Small intestine (tissue), 7 donors: ENCODE measurements at regions not wholly inside any gene's neighbourhood (a gene's known extent, or its start where the extent isn't known, plus 50 kb on each side); places are given as distances from the start of the nearest gene placed in this dataset.

Experiments used
- DNase-seq, 2 donors: peaks; one replicate each; pipeline versions ENCODE4 v3.0.0 to v3.0.0-alpha.2; 2013
- FAIRE-seq: peaks from 2 replicates; lab custom pipeline; 2012; peaks lifted over from hg19 to GRCh38; lab: Jason Lieb, UNC
- H3K27ac ChIP-seq, 3 donors: one replicate each; pipeline ENCODE4 v1.5.1; 2013; ENCODE audit warnings: low read length in 2 of 3, mild to moderate bottlenecking in 2 of 3, control low read depth in 1 of 3, inconsistent platforms in 1 of 3, low read depth in 1 of 3, moderate library complexity in 1 of 3
- H3K27me3 ChIP-seq, 3 donors: one replicate each; pipeline ENCODE4 v1.6.1; 2013; ENCODE audit warnings: low read length in 3 of 3, inconsistent platforms in 1 of 3; ENCODE audit not compliant: control insufficient read depth in 3 of 3, insufficient read depth in 3 of 3
- H3K36me3 ChIP-seq, 3 donors: one replicate each; pipeline ENCODE4 v1.6.1; 2013; ENCODE audit warnings: low read length in 3 of 3, inconsistent platforms in 1 of 3, low read depth in 1 of 3, mild to moderate bottlenecking in 1 of 3, moderate library complexity in 1 of 3; ENCODE audit not compliant: control insufficient read depth in 3 of 3, insufficient read depth in 2 of 3
- H3K4me1 ChIP-seq, 3 donors: one replicate each; pipeline ENCODE4 v1.6.1; 2013; ENCODE audit warnings: low read length in 2 of 3, inconsistent platforms in 1 of 3, low read depth in 1 of 3, mild to moderate bottlenecking in 1 of 3, moderate library complexity in 1 of 3; ENCODE audit not compliant: control insufficient read depth in 3 of 3, insufficient read depth in 2 of 3
- H3K4me3 ChIP-seq, 3 donors: one replicate each; pipeline ENCODE4 v1.5.1; 2013; ENCODE audit warnings: low read length in 3 of 3, control low read depth in 1 of 3, inconsistent platforms in 1 of 3, low read depth in 1 of 3, mild to moderate bottlenecking in 1 of 3, moderate library complexity in 1 of 3
- H3K9me3 ChIP-seq, 2 donors: one replicate each; pipeline ENCODE4 v1.6.1; 2013; ENCODE audit warnings: low read depth in 1 of 2, low read length in 1 of 2; ENCODE audit not compliant: control insufficient read depth in 2 of 2, insufficient read depth in 1 of 2
- WGBS, 3 donors: extraction: QIAGEN DNeasy Blood & Tissue Kit; methylation state at CpG; one replicate each; pipeline ENCODE4 v1.1.7; 2013; 5-methylcytosine and 5-hydroxymethylcytosine counted together
- donor health status: healthy with polysubstance abuse.
- donor health status: control.
- donor health status: control.
- donor health status: Bipolar disorder and iron deficiency.
- donor health status: healthy.

- H3K9me3 ChIP-seq: no peaks in the 10 kb centered on the region
- no peak overlapping the region for H3K27ac ChIP-seq
- H3K4me1 ChIP-seq: no peaks in the 10 kb centered on the region
- no peak overlapping the region for H3K4me3 ChIP-seq
- WGBS, 3 donors: 39 to 64% (median 41%) methylated on average over 4 of the region's 4 CpGs
- H3K36me3 ChIP-seq: no peaks in the 10 kb centered on the region
- DNase-seq (no peak), FAIRE-seq (no peak)
- H3K27me3 ChIP-seq: no peaks in the 10 kb centered on the region
Measured at GRCh38 chr3:6078436-6078835, 782.5 kb upstream of the GRM7 start.

GRCh38 chr3:6079011-6079410 lies 781.9 kb upstream of the GRM7 start:
- Histone ChIP-seq H3K27ac (no peak overlapping the region), H3K4me1 (no peaks in the 10 kb centered on the region), H3K9me3 (no peaks in the 10 kb centered on the region), H3K4me3 (no peak overlapping the region), H3K27me3 (no peaks in the 10 kb centered on the region), H3K36me3 (no peaks in the 10 kb centered on the region)
- DNase-seq (no peak), FAIRE-seq (no peak)
- WGBS, 3 donors: 72 to 85% (median 82%) methylated on average over 4 of the region's 4 CpGs

GRCh38 chr3:6079561-6080179 lies 781.2 kb upstream of the GRM7 start:
- Histone ChIP-seq H3K4me3 (no peak overlapping the region), H3K4me1 (no peaks in the 10 kb centered on the region), H3K27ac (no peak overlapping the region), H3K36me3 (no peaks in the 10 kb centered on the region), H3K27me3 (no peaks in the 10 kb centered on the region), H3K9me3 (no peaks in the 10 kb centered on the region)
- no peak for DNase-seq
- 45 to 50% (median 47%) methylated on average over 6 of the region's 6 CpGs for WGBS, 3 donors
- no peak for FAIRE-seq

GRCh38 chr3:6088433-6088832 lies 772.5 kb upstream of the GRM7 start:
- Histone ChIP-seq H3K27ac (no peak overlapping the region), H3K9me3 (no peaks in the 10 kb centered on the region), H3K36me3 (no peaks in the 10 kb centered on the region), H3K4me1 (no peaks in the 10 kb centered on the region), H3K4me3 (no peak overlapping the region), H3K27me3 (no peaks in the 10 kb centered on the region)
- 52 to 65% (median 62%) methylated on average over 2 of the region's 2 CpGs for WGBS, 3 donors
- no peak for FAIRE-seq
- no peak for DNase-seq

- no peak overlapping the region for H3K4me3 ChIP-seq
- WGBS, 3 donors: 65 to 70% (median 68%) methylated on average over 5 of the region's 5 CpGs
- no peaks in the 10 kb centered on the region for H3K36me3 ChIP-seq
- no peak overlapping the region for H3K27ac ChIP-seq
- DNase-seq: no peak
- no peaks in the 10 kb centered on the region for H3K27me3 ChIP-seq
- H3K4me1 ChIP-seq: no peaks in the 10 kb centered on the region
- H3K9me3 ChIP-seq: no peaks in the 10 kb centered on the region
- no peak for FAIRE-seq
Measured at GRCh38 chr3:6089780-6090179, 771.1 kb upstream of the GRM7 start.

GRCh38 chr3:6091262-6091661 lies 769.7 kb upstream of the GRM7 start:
- H3K27ac ChIP-seq: no peak overlapping the region
- 49 to 75% (median 62%) methylated on average over 3 of the region's 3 CpGs for WGBS, 3 donors
- no peaks in the 10 kb centered on the region for H3K36me3 ChIP-seq
- H3K4me1 ChIP-seq: no peaks in the 10 kb centered on the region
- no peaks in the 10 kb centered on the region for H3K9me3 ChIP-seq
- no peak for DNase-seq
- no peak for FAIRE-seq
- no peaks in the 10 kb centered on the region for H3K27me3 ChIP-seq
- H3K4me3 ChIP-seq: no peak overlapping the region

- H3K27me3 ChIP-seq: no peaks in the 10 kb centered on the region
- DNase-seq: no peak
- no peak overlapping the region for H3K27ac ChIP-seq
- no peaks in the 10 kb centered on the region for H3K4me1 ChIP-seq
- H3K36me3 ChIP-seq: no peaks in the 10 kb centered on the region
- 75 to 86% (median 83%) methylated on average over 1 of the region's 1 CpG for WGBS, 3 donors
- no peaks in the 10 kb centered on the region for H3K9me3 ChIP-seq
- no peak overlapping the region for H3K4me3 ChIP-seq
- FAIRE-seq: no peak
Measured at GRCh38 chr3:6095006-6095405, 765.9 kb upstream of the GRM7 start.

- FAIRE-seq: no peak
- 58 to 70% (median 64%) methylated on average over 2 of the region's 2 CpGs for WGBS, 3 donors
Measured at GRCh38 chr3:6097021-6097420, 763.9 kb upstream of the GRM7 start.

GRCh38 chr3:6097556-6097955 lies 763.4 kb upstream of the GRM7 start:
- Histone ChIP-seq H3K27ac (no peak overlapping the region), H3K4me3 (no peak overlapping the region), H3K4me1 (no peaks in the 10 kb centered on the region), H3K36me3 (no peaks in the 10 kb centered on the region), H3K27me3 (no peaks in the 10 kb centered on the region), H3K9me3 (no peaks in the 10 kb centered on the region)
- no peak for DNase-seq
- no peak for FAIRE-seq
- 62 to 74% (median 72%) methylated on average over 2 of the region's 2 CpGs for WGBS, 3 donors

More at GRCh38 chr3:6097021-6097420, 763.9 kb upstream of the GRM7 start:
- H3K27me3 ChIP-seq: no peaks in the 10 kb centered on the region
- H3K4me1 ChIP-seq: no peaks in the 10 kb centered on the region
- H3K9me3 ChIP-seq: no peaks in the 10 kb centered on the region
- no peaks in the 10 kb centered on the region for H3K36me3 ChIP-seq
- H3K27ac ChIP-seq: no peak overlapping the region
- no peak for DNase-seq
- H3K4me3 ChIP-seq: no peak overlapping the region
